CD4-positive, alpha-beta T cell treated with Interleukin-10 for 1 hour (primary cell): ENCODE measurements at regions not wholly inside any gene's neighbourhood (a gene's known extent, or its start where the extent isn't known, plus 50 kb on each side); places are given as distances from the start of the nearest gene placed in this dataset.
"Not testable (repeated sequence)": the region's sequence is repeated elsewhere in the genome, so short reads cannot be mapped to it uniquely, and the experiment has no call there.

Experiments
- DNase-seq: peaks from one replicate; pipeline ENCODE4 v3.0.0-alpha.2; 2020

DNA sequence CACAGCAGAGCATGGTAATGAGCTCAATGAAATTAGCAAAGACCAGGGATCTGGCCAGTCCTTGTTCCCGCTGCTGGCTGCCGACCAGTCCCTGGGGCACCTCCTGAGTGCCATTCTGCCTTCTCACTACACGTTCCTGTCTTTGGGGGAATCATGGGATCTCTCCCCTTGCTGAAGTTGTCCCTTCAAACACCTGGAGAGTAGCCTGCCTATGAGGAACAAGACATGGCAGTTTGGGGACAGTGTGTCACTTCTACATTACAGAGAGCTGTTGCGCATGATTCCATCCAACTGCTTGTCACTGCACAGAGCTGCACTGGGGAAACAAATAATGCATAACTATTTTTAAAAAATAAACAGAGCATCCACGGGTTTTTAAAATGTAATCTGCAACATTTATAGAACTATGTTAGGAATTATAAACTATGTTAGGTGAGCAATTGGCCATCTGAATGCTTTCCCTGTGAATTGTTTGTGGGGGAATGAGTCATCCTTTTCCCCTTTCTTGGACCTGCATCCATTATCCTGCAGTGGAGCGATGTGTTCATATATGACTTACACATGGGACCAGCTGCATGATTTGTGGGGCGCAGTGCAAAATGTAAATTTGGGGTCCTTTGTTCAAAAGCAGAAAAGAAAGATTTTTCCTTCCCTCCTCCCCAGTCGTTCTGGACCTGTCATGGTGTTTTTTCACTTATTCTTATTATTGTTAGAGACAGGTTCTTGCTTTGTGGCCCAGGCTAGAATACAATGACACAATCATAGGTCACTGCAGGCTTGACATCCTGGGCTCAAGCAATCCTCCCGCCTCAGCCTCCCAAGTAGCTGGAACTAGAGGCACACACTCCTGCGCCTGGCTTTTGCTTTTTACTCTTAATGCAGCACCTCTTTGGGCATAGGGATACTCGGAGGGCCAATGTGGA, 115.0 kb upstream of the TBL1X start:
- no peak for DNase-seq

DNA sequence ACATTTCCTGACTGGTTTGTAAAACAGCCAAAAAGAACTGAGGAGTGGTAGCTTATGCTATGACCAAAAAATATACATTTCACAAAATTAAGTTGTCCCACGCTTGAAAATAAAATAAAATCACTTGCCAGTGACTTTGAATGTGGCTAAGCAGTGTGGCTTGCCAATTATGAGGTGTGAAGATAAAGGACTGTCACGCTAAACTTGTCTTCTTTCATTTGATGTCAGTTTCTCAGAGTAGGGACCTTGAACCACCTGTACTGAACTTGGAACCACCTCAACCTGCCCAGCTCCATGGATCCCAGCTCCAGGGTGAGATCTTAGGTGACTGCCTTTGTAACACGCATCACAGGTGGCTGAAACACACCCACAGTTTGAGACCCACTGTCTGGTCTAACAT, 113.7 kb upstream of the TBL1X start:
- DNase-seq, result peak; percentile 28

DNA sequence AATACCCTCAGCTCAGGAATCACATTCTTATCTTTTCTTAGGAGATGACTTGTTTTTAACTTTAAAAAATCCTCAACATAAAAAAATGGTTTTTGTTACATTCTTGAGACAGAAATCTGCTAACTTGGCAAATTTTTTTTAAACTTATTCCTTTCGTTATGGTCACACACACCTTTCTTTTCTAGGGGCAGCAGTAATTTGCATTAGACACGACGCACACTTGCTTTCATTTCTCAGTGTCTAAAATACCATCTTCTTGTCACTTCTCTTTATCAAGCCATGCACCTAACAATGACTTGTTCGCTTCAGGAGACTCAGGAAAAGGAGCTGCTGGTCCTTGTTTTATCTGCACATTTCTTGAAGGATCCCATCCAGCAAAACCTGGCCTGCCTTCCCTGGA, 112.6 kb upstream of the TBL1X start:
- DNase-seq, result no peak

GRCh38 chrX:9352694-9353411, 112.0 kb upstream of the TBL1X start:
- DNase-seq, result peak; percentile 52

DNA sequence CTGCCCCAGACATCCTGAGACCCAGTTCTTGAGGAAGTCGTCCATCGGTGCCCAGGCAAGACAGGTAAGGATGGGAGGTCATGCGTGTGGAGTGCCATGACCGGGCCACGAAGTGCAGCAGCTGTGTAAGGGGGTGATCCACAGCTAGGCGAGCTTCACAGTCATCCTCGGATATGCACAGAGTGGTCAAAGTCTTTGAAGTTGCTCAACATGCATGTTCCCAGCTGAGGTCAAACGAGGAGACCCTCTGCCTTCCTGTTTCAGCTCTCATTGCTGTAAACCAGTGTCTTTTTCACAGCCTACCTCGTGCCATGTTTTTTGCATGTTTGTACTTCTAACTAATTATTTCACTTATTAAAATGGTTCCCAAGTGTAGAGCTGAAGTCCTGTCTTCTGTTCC, 109.9 kb upstream of the TBL1X start:
- DNase-seq, result no peak

- DNase-seq, result peak; percentile 57
These were observed 109.1 kb upstream of the TBL1X start for GRCh38 chrX:9355739-9356138.

GRCh38 chrX:9356846-9357245, 108.0 kb upstream of the TBL1X start:
- no peak for DNase-seq

DNA sequence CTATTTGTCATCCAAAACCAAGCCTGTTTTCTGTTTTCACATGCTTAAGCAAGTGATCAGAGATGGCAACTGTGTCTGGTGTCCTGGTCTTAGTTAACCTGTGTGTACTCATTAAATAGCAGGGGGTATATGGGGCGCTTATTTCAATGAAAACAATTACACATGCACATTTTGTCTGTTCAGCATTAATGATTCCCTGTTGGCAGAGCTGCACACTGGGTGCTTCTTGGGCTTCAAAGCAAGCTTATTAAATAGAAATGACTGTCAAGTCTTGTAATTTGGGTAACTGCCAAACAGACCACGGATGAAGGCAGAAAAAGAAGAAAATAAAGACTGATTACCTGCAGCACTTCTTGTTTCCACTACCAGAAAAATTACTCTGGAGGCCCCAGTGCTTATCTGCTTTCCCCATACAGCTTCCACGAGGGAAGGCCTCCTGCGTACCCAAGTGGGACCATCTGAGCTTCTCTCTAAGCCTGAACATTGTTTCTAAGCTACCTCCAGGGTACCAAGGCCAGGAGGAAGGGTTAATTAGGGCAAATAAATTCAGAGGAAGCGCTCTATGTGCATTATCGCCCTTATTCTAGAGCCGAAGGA, 107.2 kb upstream of the TBL1X start:
- DNase-seq, result no peak

DNA sequence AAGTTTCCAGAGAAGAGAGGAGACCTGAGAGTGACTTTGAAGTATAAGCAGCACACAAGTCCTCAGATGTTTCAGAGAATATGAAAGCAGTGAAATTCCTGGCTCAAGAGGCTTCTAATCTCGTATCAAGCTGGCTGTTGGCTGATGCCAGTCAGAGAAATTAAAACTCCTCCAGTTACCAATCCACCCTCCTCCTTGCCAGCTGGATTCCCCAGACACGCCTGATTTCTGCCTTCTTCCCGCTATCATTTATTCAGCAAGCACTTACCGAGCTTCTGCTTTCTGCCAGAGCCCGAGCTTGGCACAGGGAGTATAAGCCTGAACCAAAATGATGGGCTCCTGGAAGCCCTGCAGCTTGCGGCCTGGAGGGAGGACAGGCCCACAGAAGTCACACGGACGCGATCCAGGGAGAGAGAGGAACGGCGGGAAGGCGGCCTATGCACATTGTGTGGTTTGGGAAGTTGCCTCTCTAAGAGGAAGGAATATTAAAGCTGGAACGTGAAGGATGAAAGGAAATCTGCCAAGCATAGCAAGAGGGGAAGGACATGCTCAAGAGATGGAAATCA, 102.4 kb upstream of the TBL1X start:
- DNase-seq, result no peak

DNA sequence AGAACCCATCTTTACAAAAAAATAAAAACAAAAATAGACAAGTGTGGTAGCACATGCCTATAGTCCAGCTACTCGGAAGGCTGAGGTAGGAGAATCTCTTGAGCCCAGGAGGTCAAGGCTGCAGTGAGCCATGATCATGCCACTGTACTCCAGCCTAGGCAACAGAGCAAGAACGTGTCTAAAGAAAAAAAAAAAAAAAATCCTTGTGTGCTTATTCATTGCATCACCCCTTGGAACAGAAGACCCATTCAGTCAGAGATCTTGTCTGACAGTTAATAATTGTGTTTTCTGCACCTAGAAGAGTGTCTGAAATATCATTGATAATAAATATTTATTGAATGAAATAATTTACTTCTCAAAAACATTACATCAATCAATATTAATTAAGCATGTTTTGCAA, 97.4 kb upstream of the TBL1X start:
- no peak for DNase-seq

- no peak for DNase-seq
These were observed 96.6 kb upstream of the TBL1X start for GRCh38 chrX:9368262-9368661.

DNA sequence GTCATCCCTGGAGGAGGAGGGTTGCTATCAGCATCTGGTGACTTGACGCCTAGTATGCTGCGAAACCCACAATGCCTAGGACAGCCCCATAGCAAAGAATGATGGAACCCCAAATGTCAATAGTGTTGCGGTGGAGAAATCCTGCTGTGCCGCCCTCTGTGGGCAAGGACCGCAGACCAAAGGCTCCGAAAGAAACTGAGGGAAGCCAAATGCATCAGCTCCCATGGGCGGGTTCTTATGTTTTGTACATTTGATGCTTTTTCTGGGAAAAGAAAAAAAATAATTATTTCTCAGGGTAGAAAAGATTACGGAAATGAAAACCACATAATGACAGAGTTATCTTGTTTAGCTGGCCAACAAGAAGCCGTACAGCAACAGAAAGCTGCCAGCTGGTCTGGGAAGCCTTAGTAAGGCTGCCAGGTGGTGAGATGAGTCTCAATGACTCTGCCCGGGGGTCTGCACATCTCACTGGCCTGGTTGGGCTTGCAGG, 95.0 kb upstream of the TBL1X start:
- no peak for DNase-seq

- DNase-seq, result no peak
These were observed 94.0 kb upstream of the TBL1X start for GRCh38 chrX:9370893-9371292.

DNA sequence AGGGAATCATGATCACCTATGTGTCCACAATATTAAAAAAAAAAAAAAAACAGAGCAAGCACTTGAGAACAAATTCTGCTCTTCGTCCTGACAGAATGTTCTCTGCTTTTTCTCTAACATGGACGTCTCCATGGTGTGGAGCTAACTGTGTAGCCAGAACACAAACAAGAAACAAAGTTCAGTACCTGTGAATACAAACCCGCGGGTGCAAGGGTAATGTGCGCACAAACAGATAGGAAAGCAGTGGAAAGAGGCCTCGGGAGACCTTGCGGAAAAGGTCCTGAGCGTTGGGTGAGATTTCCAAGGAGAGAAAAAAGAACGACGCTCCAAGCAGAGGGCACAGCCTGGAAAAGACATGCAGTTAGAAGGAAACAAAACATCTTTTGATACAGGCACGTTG, 92.0 kb upstream of the TBL1X start:
- DNase-seq, result no peak

- DNase-seq, result no peak
These were observed 91.1 kb upstream of the TBL1X start for GRCh38 chrX:9373789-9374188.

GRCh38 chrX:9374555-9374954, 90.3 kb upstream of the TBL1X start:
- no peak for DNase-seq

DNA sequence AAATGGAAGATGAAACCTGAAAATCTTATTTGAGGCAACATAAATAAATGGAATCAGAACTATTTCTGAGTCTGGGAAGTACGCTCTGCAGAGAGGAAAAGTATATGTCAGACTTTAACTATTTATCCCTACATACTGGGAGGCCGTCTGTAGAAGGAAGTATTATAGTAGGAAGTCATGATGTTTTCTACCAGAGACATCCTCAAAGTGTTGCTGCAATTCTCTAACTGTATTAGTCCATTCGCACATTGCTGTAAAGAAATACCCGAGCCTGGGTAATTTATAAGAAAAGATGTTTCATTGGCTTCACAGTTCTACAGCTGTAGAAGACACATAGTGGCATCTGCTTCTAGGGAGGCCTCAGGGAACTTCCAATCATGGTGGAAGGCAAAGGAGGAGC, 88.7 kb upstream of the TBL1X start:
- no peak for DNase-seq

- not testable (repeated sequence) for DNase-seq
These were observed 87.6 kb upstream of the TBL1X start for GRCh38 chrX:9377216-9377615.

- no peak for DNase-seq
These were observed 85.7 kb upstream of the TBL1X start for GRCh38 chrX:9378980-9379696.

DNA sequence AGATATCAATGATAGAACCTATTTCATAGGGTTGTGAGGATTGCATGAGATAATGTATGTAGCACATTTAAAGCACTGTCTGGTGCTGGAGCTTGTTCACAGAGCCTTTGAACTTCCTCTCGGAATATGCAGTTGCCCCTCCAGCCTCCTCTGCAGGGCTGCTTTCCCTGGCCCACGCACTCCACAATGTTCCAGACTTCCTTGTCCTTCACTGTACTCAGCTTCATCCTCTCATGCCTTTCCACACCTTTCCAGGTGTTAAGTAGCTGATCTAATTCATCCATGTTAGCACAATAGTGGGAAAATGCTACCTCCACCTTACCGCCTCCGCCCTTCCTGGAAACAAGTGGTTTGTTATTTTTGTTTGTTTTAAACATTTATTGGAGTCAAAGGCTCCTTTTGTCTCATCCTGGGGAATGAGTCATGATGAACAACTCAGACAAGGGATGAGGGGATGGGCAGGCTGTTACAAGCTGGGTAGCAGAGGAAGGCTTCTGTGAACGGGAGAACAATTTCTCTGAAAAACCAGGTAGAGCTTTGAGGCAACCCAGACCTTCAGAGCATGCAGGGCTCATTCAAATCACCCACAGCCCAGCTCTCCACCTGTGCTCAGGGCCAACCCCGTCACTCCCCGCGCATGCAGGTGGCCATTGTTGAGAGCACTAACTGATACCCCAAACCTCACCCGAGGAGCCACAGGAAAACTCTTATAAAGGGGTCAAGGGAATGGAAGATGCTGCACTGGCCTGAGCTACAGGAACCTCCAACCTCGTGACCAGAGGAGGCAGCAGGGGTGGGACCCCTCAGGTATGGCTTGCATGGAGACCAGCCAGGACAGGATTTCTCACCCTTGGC, 84.9 kb upstream of the TBL1X start:
- DNase-seq, result no peak

GRCh38 chrX:9383655-9384054, 81.2 kb upstream of the TBL1X start:
- peak; percentile 6 for DNase-seq

- no peak for DNase-seq
These were observed 76.4 kb upstream of the TBL1X start for GRCh38 chrX:9388450-9388849.
